GM12874 (cell line): ENCODE measurements at regions not wholly inside any gene's neighbourhood (a gene's known extent, or its start where the extent isn't known, plus 50 kb on each side); places are given as distances from the start of the nearest gene placed in this dataset.

Experiments used
- TF ChIP-seq, protein P1 (sequence below): IDR thresholded peaks from 2 replicates; pipeline ENCODE4 v1.5.1; 2011; ENCODE audit warnings: low read depth, mild to moderate bottlenecking, control low read depth, low read length, moderate library complexity; ENCODE audit not compliant: insufficient read depth

DNA sequence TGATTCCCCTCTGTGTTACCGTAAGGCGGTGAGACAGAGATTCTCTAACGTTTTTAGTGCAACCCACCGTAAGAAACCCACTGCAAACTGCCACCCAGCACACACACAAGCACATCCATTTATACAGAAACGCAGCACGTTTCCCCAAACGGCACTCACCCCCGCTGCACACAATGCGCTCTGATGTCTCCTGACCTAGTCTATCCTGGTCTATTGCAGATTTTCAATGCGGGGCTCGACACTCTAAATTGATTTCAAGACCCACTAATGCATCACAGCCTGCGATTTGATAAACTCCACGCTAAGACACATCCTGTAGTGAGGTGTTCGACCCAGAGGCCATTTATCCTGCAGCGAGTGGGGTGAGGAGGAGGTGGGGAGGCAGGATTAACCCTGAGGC is 63.7 kb upstream of the SULF2 start:
- TF ChIP-seq, protein P1, sequence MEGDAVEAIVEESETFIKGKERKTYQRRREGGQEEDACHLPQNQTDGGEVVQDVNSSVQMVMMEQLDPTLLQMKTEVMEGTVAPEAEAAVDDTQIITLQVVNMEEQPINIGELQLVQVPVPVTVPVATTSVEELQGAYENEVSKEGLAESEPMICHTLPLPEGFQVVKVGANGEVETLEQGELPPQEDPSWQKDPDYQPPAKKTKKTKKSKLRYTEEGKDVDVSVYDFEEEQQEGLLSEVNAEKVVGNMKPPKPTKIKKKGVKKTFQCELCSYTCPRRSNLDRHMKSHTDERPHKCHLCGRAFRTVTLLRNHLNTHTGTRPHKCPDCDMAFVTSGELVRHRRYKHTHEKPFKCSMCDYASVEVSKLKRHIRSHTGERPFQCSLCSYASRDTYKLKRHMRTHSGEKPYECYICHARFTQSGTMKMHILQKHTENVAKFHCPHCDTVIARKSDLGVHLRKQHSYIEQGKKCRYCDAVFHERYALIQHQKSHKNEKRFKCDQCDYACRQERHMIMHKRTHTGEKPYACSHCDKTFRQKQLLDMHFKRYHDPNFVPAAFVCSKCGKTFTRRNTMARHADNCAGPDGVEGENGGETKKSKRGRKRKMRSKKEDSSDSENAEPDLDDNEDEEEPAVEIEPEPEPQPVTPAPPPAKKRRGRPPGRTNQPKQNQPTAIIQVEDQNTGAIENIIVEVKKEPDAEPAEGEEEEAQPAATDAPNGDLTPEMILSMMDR: no peak

- TF ChIP-seq, protein P1: no peak
Measured at GRCh38 chr20:47847884-47848485, 62.7 kb upstream of the SULF2 start.

GRCh38 chr20:47843886-47844567 is 58.7 kb upstream of the SULF2 start:
- TF ChIP-seq, protein P1: no peak
